Chondrocyte (in vitro differentiated cells): ENCODE measurements at regions not wholly inside any gene's neighbourhood (a gene's known extent, or its start where the extent isn't known, plus 50 kb on each side); places are given as distances from the start of the nearest gene placed in this dataset.
"Not testable (repeated sequence)": the region's sequence is repeated elsewhere in the genome, so short reads cannot be mapped to it uniquely, and the experiment has no call there.

Experiments
- DNase-seq: peaks from one replicate; pipeline ENCODE4 v3.0.0; 2021; ENCODE audit warnings: mixed read lengths, low spot score
- H3K27ac Mint-ChIP-seq: one replicate; pipeline ENCODE4 v1.8.0; 2021; ENCODE audit warnings: mild to moderate bottlenecking, moderate library complexity, mixed read lengths; ENCODE audit not compliant: unreplicated experiment
- H3K27me3 Mint-ChIP-seq: 2 replicates; pipeline ENCODE4 v1.8.0; 2021; ENCODE audit warnings: low read depth, mixed read lengths
- H3K36me3 Mint-ChIP-seq: 2 replicates; pipeline ENCODE4 v1.8.0; 2021; ENCODE audit warnings: low read depth, mixed read lengths
- H3K4me1 Mint-ChIP-seq: 2 replicates; pipeline ENCODE4 v1.8.0; 2021; ENCODE audit warnings: low read depth, mild to moderate bottlenecking, mixed read lengths
- H3K4me3 Mint-ChIP-seq: one replicate; pipeline ENCODE4 v1.8.0; 2021; ENCODE audit warnings: mild to moderate bottlenecking, moderate library complexity, mixed read lengths; ENCODE audit not compliant: unreplicated experiment
- H3K9me3 Mint-ChIP-seq: 2 replicates; pipeline ENCODE4 v1.8.0; 2021; ENCODE audit warnings: low read depth, mixed read lengths
- CTCF ChIP-seq: fragments of 200-600 bp; sonication (generic); IDR thresholded peaks from 2 replicates; pipeline ENCODE4 v1.5.0; 2021; ENCODE audit warnings: antibody characterized with exemption, mild to moderate bottlenecking, moderate library complexity

- H3K36me3 Mint-ChIP-seq, result no peaks in the 10 kb centered on the region
- no peak overlapping the region for H3K4me3 Mint-ChIP-seq
- H3K4me1 Mint-ChIP-seq, result no peaks in the 10 kb centered on the region
- no peak for TF ChIP-seq CTCF
- H3K27ac Mint-ChIP-seq, result no peak overlapping the region
- H3K9me3 Mint-ChIP-seq, result peaks cover 3% of the 10 kb centered on the region
- no peak for DNase-seq
- H3K27me3 Mint-ChIP-seq, result no peaks in the 10 kb centered on the region
Observed at GRCh38 chr9:31908158-31908890, 476.1 kb upstream of the ACO1 start.

- Mint-ChIP-seq H3K4me3 (no peak overlapping the region), H3K4me1 (no peaks in the 10 kb centered on the region), H3K27me3 (no peaks in the 10 kb centered on the region), H3K9me3 (peaks cover under 1% of the 10 kb centered on the region), H3K36me3 (no peaks in the 10 kb centered on the region), H3K27ac (no peak overlapping the region)
- TF ChIP-seq CTCF, result no peak
- DNase-seq, result no peak
Observed at GRCh38 chr9:31908891-31909480, 475.5 kb upstream of the ACO1 start.

DNA sequence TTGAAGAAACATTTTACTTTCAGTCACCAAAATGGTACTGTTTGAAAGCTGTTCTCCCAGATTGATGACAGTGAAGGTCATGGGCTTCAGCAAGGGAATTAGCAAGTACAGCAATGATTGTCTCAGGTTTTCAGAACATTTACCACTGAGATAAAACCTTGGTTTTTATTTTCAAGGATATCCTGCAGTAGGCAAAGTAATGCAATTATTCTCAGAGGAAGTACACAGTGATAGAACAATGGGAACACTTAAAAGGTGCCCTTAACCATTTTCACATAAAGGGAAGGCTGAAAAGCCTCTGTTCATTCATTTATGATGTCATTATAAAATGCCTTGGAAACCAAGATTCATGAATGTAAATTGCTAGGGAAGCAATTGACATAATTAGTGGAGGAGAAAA lies 471.8 kb upstream of the ACO1 start:
- no peak for DNase-seq
- Mint-ChIP-seq H3K4me3 (no peak overlapping the region), H3K4me1 (no peaks in the 10 kb centered on the region), H3K27me3 (no peaks in the 10 kb centered on the region), H3K9me3 (no peaks in the 10 kb centered on the region), H3K27ac (no peak overlapping the region), H3K36me3 (no peaks in the 10 kb centered on the region)
- no peak for TF ChIP-seq CTCF

- Mint-ChIP-seq H3K4me3 (no peak overlapping the region), H3K4me1 (no peaks in the 10 kb centered on the region), H3K27ac (no peak overlapping the region), H3K9me3 (peaks cover 3% of the 10 kb centered on the region), H3K36me3 (no peaks in the 10 kb centered on the region), H3K27me3 (no peaks in the 10 kb centered on the region)
- TF ChIP-seq CTCF, result no peak
- no peak for DNase-seq
Observed at GRCh38 chr9:31916591-31917241, 467.7 kb upstream of the ACO1 start.

DNA sequence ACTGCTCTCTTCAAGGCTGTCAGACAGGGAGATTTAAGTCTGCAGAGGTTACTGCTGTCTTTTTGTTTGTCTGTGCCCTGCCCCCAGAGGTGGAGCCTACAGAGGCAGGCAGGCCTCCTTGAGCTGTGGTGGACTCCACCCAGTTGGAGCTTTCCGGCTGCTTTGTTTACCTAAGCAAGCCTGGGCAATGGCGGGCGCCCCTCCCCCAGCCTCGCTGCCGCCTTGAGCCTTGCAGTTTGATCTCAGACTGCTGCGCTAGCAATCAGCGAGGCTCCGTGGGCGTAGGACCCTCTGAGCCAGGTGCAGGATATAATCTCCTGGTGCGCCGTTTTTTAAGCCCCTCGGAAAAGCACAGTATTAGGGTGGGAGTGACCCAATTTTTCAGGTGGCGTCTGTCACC lies 446.7 kb upstream of the ACO1 start:
- H3K27ac Mint-ChIP-seq, H3K36me3 Mint-ChIP-seq, DNase-seq, H3K4me3 Mint-ChIP-seq, H3K27me3 Mint-ChIP-seq, H3K4me1 Mint-ChIP-seq: not testable (repeated sequence)
- H3K9me3 Mint-ChIP-seq, result peaks cover 32% of the 10 kb centered on the region
